ENCODE measurements at regions not wholly inside any gene's neighbourhood (a gene's known extent, or its start where the extent isn't known, plus 50 kb on each side); places are given as distances from the start of the nearest gene placed in this dataset.

DNA sequence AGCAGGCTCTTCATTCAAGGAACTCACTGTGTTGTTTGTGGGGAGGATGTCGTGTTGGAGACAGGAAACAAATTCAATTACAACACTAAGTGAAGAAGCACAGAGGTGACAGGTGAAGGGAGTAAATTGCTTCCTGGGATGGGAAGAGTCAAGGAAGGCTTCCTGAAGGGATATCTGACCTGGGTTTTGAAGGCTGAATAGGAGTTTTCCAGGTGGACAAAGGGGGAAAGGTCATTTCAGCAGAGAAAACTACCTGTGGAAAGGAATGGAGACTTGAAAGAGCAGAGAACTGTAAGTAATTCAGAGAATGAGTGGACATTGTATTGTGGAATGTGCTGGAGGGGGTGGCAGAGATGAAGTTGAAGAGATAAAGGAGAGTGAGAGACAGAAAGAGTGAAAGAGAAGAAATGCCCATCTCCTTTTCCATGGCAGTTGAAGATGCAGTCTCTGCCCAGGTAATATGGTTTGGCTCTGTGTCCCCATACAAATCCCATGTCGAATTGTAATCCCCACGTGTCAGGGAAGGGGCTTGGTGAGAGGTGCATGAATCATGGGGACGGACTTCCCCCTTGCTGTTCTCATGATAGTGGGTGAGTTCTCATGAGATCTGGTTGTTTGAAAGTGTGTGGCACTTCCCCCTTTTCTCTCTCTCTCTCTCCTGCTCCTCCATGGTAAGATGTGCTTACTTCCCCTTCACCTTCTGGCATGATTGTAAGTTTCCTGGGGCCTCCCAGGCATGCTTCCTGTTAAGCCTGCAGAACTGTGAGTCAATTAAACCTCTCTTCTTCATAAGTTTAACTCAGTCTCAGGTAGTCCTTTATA lies 205.7 kb upstream of the BCOR start:
- no peak for DNase-seq

GRCh38 chrX:40300286-40300890 lies 202.6 kb upstream of the BCOR start:
- no peak for DNase-seq

DNA sequence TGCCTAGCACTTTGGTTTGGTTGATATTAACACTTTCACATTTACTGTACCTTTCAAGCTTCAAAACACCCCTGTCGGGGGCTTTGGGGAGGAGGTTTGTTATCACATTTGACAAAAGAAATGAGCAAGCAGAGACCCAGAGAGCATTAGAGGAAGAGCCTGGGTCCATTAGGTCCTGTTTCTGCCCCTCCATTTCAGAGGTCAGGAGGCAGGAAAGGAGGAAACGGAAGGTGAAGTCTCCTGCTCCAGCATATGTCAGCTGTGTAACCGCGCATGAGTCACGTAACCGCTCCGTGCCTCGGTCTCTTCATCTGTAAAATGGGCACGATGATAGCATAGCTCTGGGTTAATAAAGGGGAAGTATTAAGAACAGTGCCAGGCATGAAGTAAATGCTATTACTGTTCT lies 201.9 kb upstream of the BCOR start:
- DNase-seq = no peak

DNA sequence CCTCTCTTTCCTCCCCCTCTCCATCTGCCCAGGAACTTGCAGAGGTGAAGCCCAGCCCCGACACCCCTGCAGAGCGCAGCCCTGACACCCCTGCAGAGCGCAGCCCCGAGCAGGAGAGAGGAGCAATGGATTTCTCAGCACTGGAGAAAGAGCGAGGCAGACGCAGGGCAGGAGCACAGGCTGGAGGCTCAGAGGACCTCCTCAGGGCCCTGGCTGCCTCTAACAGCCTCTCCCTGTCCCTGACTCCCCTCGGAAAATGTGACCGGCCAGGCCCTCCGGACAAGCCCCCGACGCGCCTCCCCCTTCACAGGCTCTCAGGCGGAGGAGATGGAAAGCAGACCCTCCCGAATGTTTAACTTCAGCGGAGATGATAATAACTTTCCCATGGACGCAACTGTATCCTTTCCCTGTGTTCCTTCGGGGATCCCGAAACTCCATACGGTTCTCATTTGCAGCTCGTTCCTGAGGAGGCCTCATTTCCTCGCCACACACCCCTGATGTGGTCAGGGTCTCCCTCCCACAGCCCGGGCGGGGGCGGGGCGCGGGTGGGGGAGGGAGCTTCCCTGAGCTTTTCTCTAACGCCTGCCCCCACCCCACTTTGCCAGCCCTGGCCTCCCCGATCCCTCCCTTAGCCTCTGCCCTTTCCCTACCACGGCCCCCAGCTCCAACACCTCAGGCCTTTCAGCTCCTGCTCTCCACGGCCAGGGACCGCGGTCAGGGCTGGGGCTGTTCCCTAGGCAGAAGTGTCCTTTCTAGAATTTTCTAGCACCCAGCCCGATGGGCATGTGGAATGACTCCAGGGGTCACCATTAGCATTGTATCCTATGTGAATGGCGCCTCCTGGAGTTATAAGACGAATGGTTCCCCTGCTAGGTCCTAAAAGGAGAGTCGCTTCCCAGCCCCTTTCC lies 201.1 kb upstream of the BCOR start:
- no peak for DNase-seq

DNA sequence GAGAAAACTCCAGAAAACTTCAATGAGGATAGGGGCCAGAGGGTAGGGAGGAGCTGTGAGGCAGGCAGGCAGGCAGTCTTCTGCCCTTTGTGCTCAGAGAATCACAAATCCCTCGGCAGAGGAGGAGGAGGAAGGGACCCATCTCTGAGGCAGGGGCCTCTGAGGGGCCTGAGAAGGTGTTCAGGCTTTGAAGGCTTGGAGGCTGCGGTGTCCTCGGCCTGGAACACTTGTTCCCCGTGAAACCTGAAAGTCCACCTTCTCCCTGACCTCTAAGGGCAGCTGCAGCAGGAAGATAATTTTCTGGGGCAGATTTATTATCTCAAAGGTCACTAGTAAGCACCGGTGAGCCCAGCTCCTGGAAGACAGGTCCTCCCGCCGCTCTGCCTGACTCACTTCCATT lies 200.3 kb upstream of the BCOR start:
- no peak for DNase-seq

- no peak for DNase-seq
Observed at GRCh38 chrX:40291553-40291952, 193.8 kb upstream of the BCOR start.

GRCh38 chrX:40290517-40290916 lies 192.8 kb upstream of the BCOR start:
- no peak for DNase-seq

- no peak for DNase-seq
Observed at GRCh38 chrX:40285876-40286275, 188.1 kb upstream of the BCOR start.

- no peak for DNase-seq
Observed at GRCh38 chrX:40284852-40285251, 187.1 kb upstream of the BCOR start.

- DNase-seq = no peak
Observed at GRCh38 chrX:40283981-40284380, 186.2 kb upstream of the BCOR start.

- no peak for DNase-seq
Observed at GRCh38 chrX:40282946-40283660, 185.3 kb upstream of the BCOR start.

GRCh38 chrX:40282348-40282747 lies 184.6 kb upstream of the BCOR start:
- DNase-seq = no peak

GRCh38 chrX:40281336-40282005 lies 183.7 kb upstream of the BCOR start:
- DNase-seq = no peak

GRCh38 chrX:40279762-40280161 lies 182.0 kb upstream of the BCOR start:
- DNase-seq = no peak

DNA sequence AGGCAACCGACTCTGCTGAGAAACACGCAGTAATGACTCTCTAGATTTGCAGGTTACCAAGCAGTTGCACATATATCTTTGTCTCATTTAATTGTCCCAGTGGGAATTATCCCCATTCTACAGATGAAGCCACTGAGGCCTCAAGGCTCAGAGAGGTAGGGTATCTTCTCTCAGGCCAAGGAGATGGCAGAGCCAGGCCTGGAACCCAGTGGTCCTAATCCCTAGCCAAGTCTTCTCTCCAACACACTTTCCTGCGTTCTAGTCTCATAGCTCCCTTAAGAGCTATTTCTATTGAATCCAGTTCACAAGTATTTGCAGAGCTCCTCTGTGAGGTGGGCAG lies 181.3 kb upstream of the BCOR start:
- no peak for DNase-seq

GRCh38 chrX:40278340-40279090 lies 180.8 kb upstream of the BCOR start:
- DNase-seq = no peak

GRCh38 chrX:40277672-40278071 lies 179.9 kb upstream of the BCOR start:
- DNase-seq = no peak

GRCh38 chrX:40273356-40274050 lies 175.7 kb upstream of the BCOR start:
- DNase-seq = no peak

GRCh38 chrX:40272776-40273175 lies 175.0 kb upstream of the BCOR start:
- no peak for DNase-seq

- DNase-seq = no peak
Observed at GRCh38 chrX:40272141-40272540, 174.4 kb upstream of the BCOR start.

GRCh38 chrX:40268188-40268520 lies 170.4 kb upstream of the BCOR start:
- DNase-seq = no peak

Data from NCI-H1417 treated with DMSO at 0.1 percent for 48 hours (cell line).